Neural cell (in vitro differentiated cells): ENCODE measurements at regions not wholly inside any gene's neighbourhood (a gene's known extent, or its start where the extent isn't known, plus 50 kb on each side); places are given as distances from the start of the nearest gene placed in this dataset.

ENCODE experiments used
- EP300 ChIP-seq: fragments of 450-650 bp; conservative IDR thresholded peaks from 2 replicates; pipeline ENCODE4 v1.6.1; 2014; ENCODE audit warnings: antibody characterized with exemption, mild to moderate bottlenecking, moderate library complexity; ENCODE audit not compliant: poor library complexity, severe bottlenecking
- EZH2 ChIP-seq: fragments of 200-600, 300-800 bp; shearing (Covaris generic), sonication (generic); IDR thresholded peaks from 2 replicates; pipeline ENCODE4 v1.6.1; 2014; ENCODE audit warnings: antibody characterized with exemption, low read length, borderline replicate concordance, mild to moderate bottlenecking; ENCODE audit not compliant: insufficient read depth, poor library complexity, severe bottlenecking
- POLR2AphosphoS5 ChIP-seq: IDR thresholded peaks from 2 replicates; pipeline ENCODE4 v1.6.1; 2012
- SMC3 ChIP-seq: fragments of 450-650 bp; conservative IDR thresholded peaks from 2 replicates; pipeline ENCODE4 v1.6.1; 2014; ENCODE audit warnings: antibody characterized with exemption, mild to moderate bottlenecking, moderate library complexity; ENCODE audit not compliant: poor library complexity
- TF ChIP-seq, protein P1 (sequence below): fragments of 450-650 bp; IDR thresholded peaks from 2 replicates; pipeline ENCODE4 v1.5.1; 2014; ENCODE audit warnings: antibody characterized with exemption, mild to moderate bottlenecking, moderate library complexity; ENCODE audit not compliant: poor library complexity, severe bottlenecking

DNA sequence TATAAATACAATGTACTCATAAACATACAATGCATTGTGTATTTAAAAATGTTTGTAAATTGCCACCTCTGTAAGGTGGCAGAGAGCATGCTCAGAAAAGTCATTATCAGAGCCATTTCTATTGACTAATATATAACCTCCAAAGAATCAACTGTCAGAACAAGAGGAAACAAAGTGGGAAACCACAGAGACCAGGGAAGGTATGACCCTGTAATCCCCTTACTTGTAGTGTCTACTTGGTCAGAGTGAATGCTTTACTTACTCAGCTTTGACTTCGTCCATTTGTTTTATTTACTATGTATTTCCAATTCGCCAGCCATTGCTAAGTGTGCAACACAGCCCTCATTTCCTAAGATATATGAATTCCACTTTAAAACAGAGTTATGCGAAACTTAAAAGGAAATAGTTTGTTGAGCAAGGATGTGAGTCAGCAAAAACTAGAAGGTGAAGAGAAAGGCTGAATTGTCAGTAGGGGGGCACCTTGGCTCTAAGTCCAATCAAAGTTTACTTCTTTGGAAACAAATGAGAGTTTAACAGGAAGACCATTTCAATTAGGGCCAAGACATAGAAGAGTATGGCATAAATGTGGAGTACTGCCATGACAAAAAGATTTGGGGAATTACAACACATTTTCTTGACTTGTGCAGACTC, 671.7 kb upstream of the PTBP2 start:
- TF ChIP-seq EP300 (no peak), EZH2 (no peak), POLR2AphosphoS5 (no peak), SMC3 (no peak)
- TF ChIP-seq, protein P1, sequence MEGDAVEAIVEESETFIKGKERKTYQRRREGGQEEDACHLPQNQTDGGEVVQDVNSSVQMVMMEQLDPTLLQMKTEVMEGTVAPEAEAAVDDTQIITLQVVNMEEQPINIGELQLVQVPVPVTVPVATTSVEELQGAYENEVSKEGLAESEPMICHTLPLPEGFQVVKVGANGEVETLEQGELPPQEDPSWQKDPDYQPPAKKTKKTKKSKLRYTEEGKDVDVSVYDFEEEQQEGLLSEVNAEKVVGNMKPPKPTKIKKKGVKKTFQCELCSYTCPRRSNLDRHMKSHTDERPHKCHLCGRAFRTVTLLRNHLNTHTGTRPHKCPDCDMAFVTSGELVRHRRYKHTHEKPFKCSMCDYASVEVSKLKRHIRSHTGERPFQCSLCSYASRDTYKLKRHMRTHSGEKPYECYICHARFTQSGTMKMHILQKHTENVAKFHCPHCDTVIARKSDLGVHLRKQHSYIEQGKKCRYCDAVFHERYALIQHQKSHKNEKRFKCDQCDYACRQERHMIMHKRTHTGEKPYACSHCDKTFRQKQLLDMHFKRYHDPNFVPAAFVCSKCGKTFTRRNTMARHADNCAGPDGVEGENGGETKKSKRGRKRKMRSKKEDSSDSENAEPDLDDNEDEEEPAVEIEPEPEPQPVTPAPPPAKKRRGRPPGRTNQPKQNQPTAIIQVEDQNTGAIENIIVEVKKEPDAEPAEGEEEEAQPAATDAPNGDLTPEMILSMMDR: no peak
